ENCODE measurements at regions not wholly inside any gene's neighbourhood (a gene's known extent, or its start where the extent isn't known, plus 50 kb on each side); places are given as distances from the start of the nearest gene placed in this dataset.
"Not testable (repeated sequence)": the region's sequence is repeated elsewhere in the genome, so short reads cannot be mapped to it uniquely, and the experiment has no call there.

DNA sequence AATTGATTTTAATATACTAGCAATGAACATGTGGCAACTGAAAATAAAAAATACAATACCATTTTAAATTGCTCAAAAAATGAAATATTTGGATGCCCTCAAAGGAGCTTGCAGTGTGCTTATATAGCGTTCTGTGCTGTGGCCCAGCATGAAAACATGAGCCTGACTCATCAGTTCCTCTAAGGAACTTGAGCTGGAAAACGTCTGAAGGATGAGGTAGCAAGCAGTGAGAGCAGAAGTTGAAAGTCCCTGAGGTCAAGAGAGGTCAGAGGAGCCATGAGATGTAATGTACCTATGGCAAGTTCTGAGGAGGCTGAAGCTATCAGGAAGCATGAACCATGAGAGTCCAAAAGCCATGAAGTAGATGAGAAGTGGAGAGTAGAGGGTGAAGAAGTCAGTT lies 59.7 kb downstream of the HMGB3 start:
- TF ChIP-seq, protein P1, sequence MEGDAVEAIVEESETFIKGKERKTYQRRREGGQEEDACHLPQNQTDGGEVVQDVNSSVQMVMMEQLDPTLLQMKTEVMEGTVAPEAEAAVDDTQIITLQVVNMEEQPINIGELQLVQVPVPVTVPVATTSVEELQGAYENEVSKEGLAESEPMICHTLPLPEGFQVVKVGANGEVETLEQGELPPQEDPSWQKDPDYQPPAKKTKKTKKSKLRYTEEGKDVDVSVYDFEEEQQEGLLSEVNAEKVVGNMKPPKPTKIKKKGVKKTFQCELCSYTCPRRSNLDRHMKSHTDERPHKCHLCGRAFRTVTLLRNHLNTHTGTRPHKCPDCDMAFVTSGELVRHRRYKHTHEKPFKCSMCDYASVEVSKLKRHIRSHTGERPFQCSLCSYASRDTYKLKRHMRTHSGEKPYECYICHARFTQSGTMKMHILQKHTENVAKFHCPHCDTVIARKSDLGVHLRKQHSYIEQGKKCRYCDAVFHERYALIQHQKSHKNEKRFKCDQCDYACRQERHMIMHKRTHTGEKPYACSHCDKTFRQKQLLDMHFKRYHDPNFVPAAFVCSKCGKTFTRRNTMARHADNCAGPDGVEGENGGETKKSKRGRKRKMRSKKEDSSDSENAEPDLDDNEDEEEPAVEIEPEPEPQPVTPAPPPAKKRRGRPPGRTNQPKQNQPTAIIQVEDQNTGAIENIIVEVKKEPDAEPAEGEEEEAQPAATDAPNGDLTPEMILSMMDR (conservative IDR thresholded peaks at IDR 0.05), result no peak
- no peak overlapping the region for H3K27ac ChIP-seq

DNA sequence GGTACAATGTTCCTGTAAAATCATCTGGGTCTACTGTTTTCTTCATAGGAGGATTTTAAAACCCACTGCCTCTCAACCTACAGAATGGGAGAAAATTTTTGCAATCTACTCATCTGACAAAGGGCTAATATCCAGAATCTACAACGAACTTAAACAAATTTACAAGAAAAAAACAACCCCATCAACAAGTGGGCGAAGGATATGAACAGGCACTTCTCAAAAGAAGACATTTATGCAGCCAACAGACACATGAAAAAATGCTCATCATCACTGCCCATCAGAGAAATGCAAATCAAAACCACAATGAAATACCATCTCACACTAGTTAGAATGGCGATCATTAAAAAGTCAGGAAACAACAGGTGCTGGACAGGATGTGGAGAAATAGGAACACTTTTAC lies 83.2 kb downstream of the HMGB3 start:
- not testable (repeated sequence) for H3K27ac ChIP-seq

DNA sequence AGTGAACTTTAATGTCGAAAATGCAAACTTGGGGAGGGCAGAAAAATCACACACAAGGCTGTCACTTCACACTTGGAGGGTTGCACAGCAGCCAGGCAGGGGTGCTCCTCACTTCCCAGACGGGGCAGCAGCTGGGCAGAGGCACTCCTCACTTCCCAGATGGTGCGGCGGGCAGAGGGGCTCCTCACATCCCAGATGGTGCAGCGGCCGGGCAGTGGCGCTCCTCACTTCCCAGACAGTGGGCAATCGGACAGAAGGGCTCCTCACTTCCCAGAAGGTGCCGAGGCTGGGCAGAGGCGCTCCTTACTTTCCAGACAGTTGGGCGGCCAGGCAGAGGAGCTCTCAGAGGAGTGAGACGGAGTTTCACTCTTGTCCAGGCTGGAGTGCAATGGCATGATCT lies 90.6 kb downstream of the HMGB3 start:
- no peak overlapping the region for H3K27ac ChIP-seq
- TF ChIP-seq, protein P1 (conservative IDR thresholded peaks at IDR 0.05), result no peak

DNA sequence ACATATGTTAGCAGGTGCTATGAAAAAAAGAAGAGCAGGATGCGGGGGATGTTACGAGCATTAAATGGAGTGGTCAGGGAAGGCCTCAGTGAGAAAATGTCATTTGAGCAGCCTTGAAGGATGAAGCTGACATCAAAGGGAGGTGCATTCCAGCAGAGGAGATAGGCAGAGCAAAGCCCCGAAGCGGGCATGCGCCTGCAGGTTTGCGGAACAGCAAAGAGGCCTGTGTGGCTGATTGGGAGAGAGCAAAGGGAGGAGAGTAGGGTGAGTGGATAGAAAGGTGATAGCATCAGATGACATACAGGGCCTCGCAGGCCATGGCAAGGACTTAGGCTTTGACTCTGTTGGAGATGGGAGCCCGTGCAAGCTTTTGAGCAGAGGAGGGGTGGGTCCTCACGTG lies 95.4 kb upstream of the GPR50 start:
- TF ChIP-seq, protein P1 (conservative IDR thresholded peaks at IDR 0.05), result no peak
- H3K27ac ChIP-seq, result no peak overlapping the region

DNA sequence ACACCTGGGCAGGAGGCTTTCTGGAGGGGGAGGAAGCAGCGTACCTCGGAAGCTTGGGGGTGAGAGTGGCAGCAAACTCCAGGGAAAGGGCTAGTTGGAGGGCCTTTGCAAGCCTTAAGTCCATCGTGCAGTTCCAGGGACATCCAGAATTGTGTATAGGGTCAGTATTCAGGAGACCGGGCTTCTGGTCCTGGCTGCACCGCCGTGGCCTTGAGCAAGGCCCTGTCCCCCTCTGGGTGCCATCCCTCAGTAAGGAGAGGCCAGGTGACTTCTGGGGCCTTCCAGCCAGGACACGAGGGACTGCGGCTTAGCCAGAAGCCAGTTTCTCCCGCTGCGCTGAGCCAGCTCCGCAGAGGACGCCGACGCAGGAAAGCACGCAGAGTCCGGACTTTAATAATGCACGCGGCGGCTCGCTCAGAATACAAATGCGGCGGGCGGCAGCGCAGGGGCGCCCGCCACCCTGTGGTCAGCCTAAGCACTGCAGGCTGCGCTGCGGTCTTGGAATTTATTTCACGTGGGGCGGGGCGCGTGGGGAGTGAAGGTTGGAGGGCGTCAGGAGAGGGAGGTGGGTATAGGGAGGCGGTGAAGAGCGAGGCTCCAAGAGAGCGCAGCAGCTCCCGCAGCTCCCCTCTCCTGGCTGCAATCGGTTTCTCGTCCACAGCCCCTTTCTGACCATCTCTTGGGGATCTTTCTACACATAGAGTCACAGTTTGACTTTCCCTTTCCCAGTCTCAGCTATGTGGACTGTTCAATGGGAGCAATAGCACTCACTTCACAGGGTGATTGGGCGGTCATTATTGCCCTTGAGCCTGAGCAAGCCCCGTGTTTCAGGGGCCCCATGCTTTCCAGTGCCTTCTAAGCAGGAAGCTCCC lies 94.1 kb upstream of the GPR50 start:
- TF ChIP-seq, protein P1 (conservative IDR thresholded peaks at IDR 0.05), result peak; percentile 94
- peak overlapping the region; percentile 24; the same call in 1 of the 2 replicates for H3K27ac ChIP-seq

DNA sequence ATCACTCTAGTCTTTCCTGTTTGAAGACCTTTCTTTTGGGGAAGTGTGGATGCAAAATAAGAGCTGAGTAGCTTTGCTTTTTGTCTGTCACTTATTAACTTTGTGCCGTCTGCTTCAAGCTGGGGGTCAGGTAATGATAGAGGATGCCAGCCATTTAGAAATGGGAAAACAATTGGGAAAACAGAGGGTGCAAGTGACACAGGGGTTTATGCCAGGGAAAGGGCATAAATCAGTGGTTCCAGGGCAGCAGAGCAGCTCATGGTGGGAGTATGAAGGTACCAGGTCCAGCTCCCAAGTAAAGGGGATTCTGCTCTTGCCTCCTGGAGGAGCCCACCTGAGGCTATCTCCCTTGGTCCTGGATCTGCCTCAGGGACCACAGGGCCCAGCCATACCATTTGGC lies 91.9 kb upstream of the GPR50 start:
- TF ChIP-seq, protein P1 (conservative IDR thresholded peaks at IDR 0.05), result no peak

DNA sequence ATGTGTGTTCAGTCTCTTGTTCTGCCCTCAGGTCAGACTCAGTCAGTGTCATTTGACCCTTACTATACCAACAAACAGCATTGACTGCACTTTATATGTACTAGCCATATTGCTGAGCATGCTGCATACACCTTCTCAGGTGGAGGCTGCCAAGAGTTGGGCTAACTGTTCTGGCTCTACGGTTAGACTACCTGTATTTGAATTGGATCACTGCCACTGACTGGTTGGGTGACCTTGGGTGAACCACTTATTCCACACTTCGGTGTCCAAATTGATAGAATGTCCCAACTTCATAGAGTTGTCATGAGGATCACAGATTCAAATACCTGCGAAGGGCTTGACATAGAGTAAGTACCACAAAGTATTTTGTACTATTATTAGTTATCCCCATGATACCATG lies 91.2 kb upstream of the GPR50 start:
- TF ChIP-seq, protein P1 (conservative IDR thresholded peaks at IDR 0.05), result no peak

More for the DNA sequence above, 91.9 kb upstream of the GPR50 start:
- H3K27ac ChIP-seq, result no peak overlapping the region

DNA sequence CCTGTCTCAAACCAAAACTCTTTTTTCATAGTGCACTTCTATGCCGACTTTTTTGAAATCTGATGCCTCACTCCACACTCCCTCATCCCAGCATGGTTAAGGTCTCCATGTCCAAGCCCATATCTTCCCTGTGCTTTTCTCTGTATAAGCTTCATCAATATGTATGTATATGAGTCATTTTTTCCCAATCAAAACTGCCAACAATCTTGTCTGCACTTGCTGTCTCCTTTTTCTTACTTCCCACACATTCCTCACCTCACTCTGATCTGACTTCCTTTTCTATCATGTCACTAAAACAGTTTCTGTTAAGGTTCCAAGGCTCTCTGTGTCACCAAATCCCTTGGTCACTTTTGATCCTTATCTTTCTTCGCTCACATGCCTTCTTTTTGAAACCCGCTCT lies 88.2 kb upstream of the GPR50 start:
- TF ChIP-seq, protein P1 (conservative IDR thresholded peaks at IDR 0.05), result no peak
- H3K27ac ChIP-seq, result no peak overlapping the region

More for the DNA sequence above, 91.2 kb upstream of the GPR50 start:
- no peak overlapping the region for H3K27ac ChIP-seq

All from VCaP (cell line).